ENCODE measurements at regions not wholly inside any gene's neighbourhood (a gene's known extent, or its start where the extent isn't known, plus 50 kb on each side); places are given as distances from the start of the nearest gene placed in this dataset.

DNA sequence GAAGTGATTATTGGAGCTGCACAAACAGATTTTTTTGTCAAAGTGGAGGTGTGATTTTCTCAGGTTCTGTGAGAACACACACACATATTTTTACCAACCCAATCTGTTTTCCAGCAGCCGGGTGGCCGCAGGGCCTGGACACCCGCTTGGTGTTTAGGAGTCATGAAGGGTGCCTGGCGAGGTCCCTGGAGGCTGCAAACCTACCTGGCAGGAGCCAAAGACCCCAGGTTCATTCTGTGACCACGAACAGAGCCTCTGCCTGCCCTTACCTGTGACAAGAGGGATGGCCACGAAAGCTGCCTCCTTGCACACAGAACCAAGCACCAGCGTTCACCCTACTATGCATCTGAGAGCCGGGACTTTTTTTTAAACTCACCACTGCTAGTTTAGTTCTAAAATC, 64.3 kb upstream of the ID2 start:
- POLR2A ChIA-PET, result no interaction called here
- intact Hi-C loops (cut with micrococcal nuclease), result no loop called here
- Histone ChIP-seq H4K20me1 (replicated peaks; ENCODE audit: control insufficient read depth, insufficient read depth, low read length) (0 out of 2 replicates have a peak, but pooled peaks cover 5% of the 10 kb centered on the region), H2AFZ (ENCODE audit: low read depth, low read length) (no peak overlapping the region), H3K4me2 (ENCODE audit: insufficient read depth, low read length) (no peak overlapping the region), H3K27me3 (ENCODE audit: control insufficient read depth in 2 of 2, insufficient read depth in 2 of 2, low read length in 2 of 2) (peaks cover 0 to 64% of the 10 kb centered on the region in 2 experiments; a peak in 3 of 5 replicates), H3K79me2 (ENCODE audit: control insufficient read depth, insufficient read depth, low read length) (no peaks in the 10 kb centered on the region), H3K4me3 (no peak overlapping the region), H3K36me3 (ENCODE audit: control insufficient read depth, insufficient read depth, low read length) (no peaks in the 10 kb centered on the region), H3K4me1 (replicated peaks in 1 of 2; ENCODE audit: control insufficient read depth in 2 of 2, insufficient read depth in 2 of 2, low read length in 2 of 2) (peaks cover 22 to 23% of the 10 kb centered on the region in 2 experiments), H3K9me3 (replicated peaks; ENCODE audit: control insufficient read depth, insufficient read depth, low read depth, low read length) (peaks cover 6% of the 10 kb centered on the region), H3K27ac (ENCODE audit: extremely low read depth, low read depth, low read length) (no peak overlapping the region), H3K9ac (ENCODE audit: insufficient read depth in 1 of 2, low read depth in 2 of 2, low read length in 2 of 2) (no peak overlapping the region), H3K9me1 (ENCODE audit: control insufficient read depth, insufficient read depth, low read length) (no peaks in the 10 kb centered on the region)
- no TSS peak for BruUV-seq (replicated peaks)
- CTCF ChIA-PET (ENCODE audit: low intra/inter-chr PET ratio), result no interaction called here
- in situ Hi-C loops (cut with MboI), result no loop called here
- FAIRE-seq (no peak), ATAC-seq (no peak), DNase-seq (ENCODE audit: extremely low read depth in 1 of 4, low spot score in 3 of 4) (no peak)
- WGBS (ENCODE audit: insufficient coverage, low coverage, missing lambda C conversion rate), result 37% methylated on average over 8 of the region's 8 CpGs
- TF ChIP-seq BRD4 (IDR thresholded peaks at IDR 0.05), result no peak
- TF ChIP-seq ZNF589 (CRISPR knock-in tag; IDR thresholded peaks at IDR 0.05; ENCODE audit: low read depth), result no peak
- no peak for TF ChIP-seq TCF7 (IDR thresholded peaks at IDR 0.05; ENCODE audit: borderline replicate concordance)
- no peak for TF ChIP-seq HDAC2 (IDR thresholded peaks at IDR 0.05)
- TF ChIP-seq SAFB2 (IDR thresholded peaks at IDR 0.05; ENCODE audit: borderline replicate concordance, low read depth, low read length, severe bottlenecking), result no peak
- no peak for TF ChIP-seq AFF4 (CRISPR knock-in tag; IDR thresholded peaks at IDR 0.05)
- no peak for TF ChIP-seq TSHZ1 (CRISPR knock-in tag; IDR thresholded peaks at IDR 0.05)
- no peak for TF ChIP-seq TAF1 (IDR thresholded peaks at IDR 0.05; ENCODE audit: control insufficient read depth, extremely low read depth, insufficient read depth, low read length, severe bottlenecking)
- TF ChIP-seq ZNF184 (CRISPR knock-in tag; IDR thresholded peaks at IDR 0.05), result no peak
- TF ChIP-seq, protein P1, sequence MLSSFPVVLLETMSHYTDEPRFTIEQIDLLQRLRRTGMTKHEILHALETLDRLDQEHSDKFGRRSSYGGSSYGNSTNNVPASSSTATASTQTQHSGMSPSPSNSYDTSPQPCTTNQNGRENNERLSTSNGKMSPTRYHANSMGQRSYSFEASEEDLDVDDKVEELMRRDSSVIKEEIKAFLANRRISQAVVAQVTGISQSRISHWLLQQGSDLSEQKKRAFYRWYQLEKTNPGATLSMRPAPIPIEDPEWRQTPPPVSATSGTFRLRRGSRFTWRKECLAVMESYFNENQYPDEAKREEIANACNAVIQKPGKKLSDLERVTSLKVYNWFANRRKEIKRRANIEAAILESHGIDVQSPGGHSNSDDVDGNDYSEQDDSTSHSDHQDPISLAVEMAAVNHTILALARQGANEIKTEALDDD (IDR thresholded peaks at IDR 0.05), result no peak
- no peak for TF ChIP-seq ZNF512 (tag; IDR thresholded peaks at IDR 0.05)
- TF ChIP-seq CSDE1 (IDR thresholded peaks at IDR 0.05), result no peak
- no peak for TF ChIP-seq ZNF431 (CRISPR knock-in tag; IDR thresholded peaks at IDR 0.05)
- TF ChIP-seq GATAD2B (IDR thresholded peaks at IDR 0.05; ENCODE audit: borderline replicate concordance), result no peak

Data from K562 (cell line).